ENCODE measurements at regions not wholly inside any gene's neighbourhood (a gene's known extent, or its start where the extent isn't known, plus 50 kb on each side); places are given as distances from the start of the nearest gene placed in this dataset.
"Not testable (repeated sequence)": the region's sequence is repeated elsewhere in the genome, so short reads cannot be mapped to it uniquely, and the experiment has no call there.

DNA sequence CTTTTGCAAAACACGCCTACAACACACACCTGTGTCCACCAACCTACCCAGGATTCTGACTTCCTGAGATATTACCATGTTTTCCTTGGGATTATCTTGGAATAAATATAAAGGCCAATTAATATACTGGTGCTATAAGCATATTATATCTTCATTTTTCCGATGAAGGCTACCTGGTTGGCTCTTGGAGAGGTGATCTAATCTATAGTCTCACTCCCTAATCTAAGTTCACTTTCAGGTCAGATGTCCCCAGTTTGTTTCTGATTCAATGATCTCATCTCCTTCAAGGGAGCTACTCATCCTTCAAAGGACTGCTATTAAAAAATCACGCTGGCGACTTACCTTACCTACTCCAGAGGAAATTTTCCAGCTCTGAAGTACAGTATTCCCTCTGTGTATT is 517.5 kb downstream of the KLF5 start:
- DNase-seq (ENCODE audit: low read depth): no peak

DNA sequence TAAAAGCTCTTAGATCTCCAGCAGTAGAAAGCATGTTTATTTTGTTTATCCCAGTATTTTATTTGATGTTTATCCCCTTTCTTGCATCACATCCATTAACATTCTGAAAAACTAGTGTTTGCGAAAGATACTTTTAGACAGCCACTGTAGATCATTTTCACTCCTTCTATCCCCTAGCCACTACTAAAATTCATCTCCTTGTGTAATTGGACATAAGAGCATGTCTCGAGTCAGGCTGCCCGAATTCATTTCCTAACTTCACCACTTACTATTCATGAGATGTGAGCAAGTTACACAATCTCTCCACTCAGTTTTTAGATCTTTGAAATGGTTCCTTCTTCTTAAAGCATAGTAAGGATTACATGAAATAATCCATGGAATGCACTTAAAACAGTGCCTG is 514.0 kb downstream of the KLF5 start:
- no peak for DNase-seq (ENCODE audit: low read depth)

DNA sequence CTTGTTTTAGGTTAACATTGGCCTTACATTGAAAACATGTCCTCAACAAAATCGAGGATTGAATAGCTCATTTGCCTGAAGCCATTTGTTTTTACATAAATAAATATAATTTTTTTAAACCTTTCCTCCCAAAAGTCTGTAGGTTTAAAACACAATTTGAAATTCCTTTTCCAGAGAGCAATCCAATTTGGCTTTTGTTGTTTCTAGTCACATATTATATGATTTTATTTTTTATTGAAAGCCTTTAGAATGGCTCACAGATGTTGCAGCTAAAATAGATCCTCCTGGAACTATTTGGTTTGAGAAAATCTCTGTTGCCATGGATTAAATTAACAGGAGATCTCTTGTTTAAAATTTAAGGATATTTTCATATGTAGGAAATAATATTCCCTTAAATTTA is 512.6 kb downstream of the KLF5 start:
- no peak for DNase-seq (ENCODE audit: low read depth)

DNA sequence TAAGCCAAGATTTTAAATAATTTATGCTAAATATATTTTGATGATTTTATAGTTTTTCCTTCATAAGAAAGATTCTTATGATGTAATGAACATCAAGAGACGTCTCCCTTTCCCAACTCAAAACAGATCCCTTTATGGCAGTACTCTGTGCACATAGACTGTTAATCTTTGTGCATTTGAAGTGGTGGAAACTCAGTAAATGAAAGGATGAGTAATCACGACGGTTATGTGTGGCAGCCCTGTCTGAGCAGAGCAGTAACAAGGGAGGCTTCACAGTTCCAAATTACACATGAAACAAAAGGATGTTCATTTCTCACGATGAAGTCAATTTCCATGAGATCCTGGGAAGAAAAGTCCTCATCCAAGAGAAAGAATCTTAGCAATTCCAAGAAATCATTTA is 498.1 kb downstream of the KLF5 start:
- DNase-seq (ENCODE audit: low read depth): no peak

DNA sequence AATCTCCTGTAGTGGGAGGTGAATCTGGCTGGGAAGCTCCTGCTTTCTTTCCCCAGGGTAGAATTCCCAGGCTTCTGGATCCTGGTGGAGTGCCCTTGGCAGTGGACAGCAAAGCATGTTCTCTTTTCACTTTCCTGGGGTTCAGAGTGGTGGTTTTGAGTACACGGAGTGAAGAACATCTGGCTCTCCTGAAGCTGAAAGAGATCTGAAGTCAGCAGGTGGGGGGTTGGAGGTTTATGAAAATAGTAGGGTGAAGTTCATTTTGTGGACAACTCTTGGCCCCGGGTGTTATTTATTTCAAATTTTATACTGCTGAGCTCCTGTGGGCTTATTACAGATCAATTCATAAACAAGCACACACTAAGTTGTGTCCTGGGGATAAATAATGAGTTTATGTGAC is 497.3 kb downstream of the KLF5 start:
- no peak for DNase-seq (ENCODE audit: low read depth)

DNA sequence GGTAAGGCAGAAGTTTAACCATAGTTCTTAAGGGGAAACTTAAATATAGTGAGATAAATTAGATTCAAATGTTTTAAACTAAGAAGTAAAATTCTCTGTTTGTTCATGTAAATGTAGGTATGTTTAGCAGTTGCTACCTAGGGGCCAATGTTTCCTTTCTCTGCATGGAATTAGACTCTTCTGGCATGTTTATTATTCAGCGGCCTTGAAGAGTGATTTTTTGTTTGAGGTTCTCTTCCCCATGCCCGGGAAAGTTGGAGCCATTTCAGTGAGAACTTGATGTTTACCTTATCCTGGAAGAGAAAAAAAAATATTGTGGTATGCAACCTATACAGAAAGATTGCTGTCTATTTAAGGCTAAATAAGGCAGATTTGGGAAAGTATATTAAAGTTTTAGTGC is 492.9 kb downstream of the KLF5 start:
- no peak for DNase-seq (ENCODE audit: low read depth)

DNA sequence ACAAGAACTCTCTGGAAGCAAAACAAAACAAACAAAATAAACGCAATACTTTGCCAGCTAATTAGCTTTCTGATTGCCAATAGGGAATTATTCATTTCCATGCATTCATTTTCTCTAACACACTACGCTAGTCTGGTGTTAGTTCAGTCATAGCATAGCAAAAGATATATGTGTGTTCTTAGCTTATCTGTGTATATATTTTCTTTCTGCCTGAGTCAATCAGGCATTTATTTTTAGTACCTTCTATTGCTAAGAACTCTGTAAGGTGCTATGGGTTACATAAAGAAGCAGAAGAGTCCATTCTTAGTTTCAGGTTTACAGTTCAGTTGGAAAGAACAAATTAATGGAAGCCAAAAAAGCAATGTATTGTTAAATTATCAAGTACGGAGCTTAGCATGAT is 490.9 kb downstream of the KLF5 start:
- DNase-seq (ENCODE audit: low read depth): no peak

DNA sequence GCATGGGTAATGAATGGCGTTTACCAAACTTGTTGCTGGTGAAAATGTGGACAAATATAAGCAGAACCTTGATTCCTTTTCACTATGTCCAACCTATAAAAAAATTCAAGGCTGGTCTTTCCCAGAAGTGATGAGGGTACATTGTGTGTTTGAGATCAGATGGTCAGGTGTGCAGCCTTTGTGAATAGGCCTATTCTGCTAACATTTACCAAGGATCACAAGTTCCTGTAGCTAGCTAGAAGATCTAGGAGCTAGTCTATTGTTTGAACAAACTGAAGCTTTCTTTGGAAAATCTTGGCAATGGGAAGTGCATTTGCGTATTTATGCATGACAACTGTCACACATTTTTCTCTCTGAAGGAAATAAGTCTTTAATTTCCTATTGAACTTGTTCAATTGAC is 489.6 kb downstream of the KLF5 start:
- no peak for DNase-seq (ENCODE audit: low read depth)

DNA sequence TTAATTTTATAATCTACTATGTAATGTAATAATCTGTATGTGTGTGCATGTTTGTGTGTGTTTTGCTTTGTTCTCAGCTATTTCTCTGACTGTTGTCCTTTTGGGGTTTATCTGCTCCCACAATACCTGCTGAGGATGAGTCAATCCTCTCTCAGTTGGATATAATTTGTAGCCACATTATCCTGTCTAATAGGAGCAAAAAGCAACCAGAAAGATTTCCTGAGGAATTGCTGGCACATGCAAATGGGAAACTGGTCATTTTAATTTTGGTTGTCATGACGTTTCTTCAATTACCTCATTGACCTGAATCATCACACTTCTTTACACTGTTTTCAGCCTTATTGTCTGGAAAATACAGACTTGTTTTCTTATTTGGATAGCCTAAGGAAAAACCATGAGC is 488.4 kb downstream of the KLF5 start:
- DNase-seq (ENCODE audit: low read depth): no peak

DNA sequence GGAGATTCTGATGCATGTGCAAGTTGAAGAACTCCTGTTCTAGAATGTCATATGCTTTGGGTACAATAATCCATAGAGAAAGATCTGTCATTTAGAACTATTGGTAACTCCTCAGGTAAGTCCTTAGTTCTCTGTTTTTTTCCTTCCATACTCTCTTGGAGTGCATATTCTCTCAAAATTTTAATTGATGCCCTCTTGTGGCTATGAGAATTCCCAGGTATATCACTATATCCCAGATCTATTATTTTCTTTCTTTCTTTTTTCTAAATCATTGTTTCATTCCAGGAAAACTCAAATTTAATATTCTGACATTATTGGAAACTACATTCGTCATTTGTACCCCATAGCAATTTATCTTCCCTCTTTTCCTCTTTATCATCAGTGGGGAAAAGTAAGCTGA is 485.4 kb downstream of the KLF5 start:
- no peak for DNase-seq (ENCODE audit: low read depth)

DNA sequence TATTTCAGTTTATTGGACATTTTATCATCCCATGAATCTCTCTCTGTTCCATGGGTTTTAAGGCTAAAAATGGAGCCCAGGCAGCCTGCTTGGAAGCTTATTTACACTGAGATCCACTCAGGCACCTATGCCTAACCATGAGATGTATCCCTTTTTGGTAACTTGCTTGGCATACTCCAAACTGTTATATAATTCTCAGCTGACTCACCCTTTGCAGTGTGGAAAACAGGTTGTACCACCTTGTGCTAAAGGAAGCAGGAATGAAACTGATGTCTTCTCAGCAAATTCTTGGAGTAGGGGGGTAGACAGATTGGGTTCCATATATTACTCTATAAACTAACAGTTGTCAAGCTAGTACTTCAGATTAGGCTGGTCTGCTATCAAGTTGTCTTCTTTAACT is 483.6 kb downstream of the KLF5 start:
- DNase-seq (ENCODE audit: low read depth): no peak

DNA sequence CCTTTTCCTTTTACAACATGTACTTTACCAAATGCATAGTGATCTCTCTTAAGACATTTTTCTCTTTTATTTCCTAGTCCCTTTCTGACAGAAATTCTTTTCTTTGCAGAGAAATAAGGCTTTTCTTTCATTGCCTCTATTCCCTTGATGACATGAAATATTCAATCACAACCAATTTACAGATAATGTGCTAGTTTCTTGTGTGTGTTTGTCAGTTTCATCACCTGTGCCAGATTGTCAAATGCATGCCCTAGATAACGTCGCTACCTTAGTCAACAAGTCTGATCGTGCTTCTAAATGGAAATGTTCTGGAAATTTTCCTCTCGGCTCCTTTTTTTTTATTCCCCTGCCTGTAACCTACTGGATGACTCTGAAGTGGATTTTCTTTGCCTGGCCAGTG is 478.1 kb downstream of the KLF5 start:
- DNase-seq (ENCODE audit: low read depth): no peak

DNA sequence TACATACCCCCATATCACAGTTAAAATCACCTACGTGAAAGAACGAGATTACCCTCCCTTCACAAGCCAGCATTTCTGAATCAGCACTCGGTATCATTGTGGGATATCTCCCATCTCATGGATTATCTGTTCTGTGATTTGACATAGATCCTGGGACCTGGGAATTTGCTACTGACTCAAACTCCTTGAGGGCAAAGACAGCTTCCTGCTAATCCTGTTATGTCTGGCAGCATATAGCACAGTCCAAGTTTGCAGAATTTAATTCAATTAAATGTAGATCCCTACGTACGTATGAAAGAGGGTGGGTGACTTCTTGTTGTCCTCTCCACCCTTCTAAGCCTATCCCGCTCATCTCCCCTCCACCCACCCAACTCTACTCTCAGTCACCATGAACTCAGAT is 476.5 kb downstream of the KLF5 start:
- no peak for DNase-seq (ENCODE audit: low read depth)

DNA sequence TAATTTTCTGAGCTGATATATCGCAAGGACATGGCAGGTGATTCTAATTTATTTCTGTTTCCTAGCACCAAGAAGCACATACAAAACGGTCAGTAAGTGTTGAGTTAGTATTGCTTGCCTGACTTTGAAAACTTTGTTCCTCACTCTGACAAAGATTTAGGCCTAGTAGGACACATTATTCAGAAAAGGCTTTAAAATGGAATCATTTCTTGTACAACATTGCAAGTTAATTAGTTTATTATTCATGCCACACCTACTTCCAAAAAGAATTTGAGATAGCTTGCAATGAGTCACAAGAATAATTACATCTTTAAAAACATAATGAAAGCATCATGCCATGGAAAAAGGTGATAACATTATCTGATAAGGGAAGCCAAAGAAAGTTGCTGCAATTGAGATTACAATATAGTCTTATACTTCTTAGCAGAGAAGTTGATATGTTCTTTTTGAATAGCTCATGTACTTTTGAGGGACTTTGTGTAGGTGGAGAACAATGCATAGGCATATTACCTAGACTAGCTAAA is 474.2 kb downstream of the KLF5 start:
- DNase-seq (ENCODE audit: low read depth): no peak

DNA sequence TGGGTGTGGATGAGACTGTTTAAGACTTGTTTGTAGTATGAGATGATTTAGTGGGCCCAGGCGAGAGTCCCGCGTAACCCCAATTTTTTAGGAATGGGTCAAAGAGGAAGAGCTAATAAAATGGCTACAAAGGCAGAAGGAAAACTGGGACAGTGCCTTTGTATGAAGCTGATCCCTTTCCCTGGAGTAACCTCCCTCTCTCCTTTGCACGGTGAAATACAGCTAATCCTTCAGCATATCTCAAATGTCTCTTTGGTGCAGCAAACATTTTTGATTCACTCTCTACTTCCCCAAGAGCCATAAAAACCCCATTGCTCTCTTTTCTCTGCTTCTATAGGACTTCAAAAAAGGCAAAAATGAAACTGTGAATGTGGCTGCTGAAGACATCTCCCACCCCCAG is 473.8 kb downstream of the KLF5 start:
- no peak for DNase-seq (ENCODE audit: low read depth)

DNA sequence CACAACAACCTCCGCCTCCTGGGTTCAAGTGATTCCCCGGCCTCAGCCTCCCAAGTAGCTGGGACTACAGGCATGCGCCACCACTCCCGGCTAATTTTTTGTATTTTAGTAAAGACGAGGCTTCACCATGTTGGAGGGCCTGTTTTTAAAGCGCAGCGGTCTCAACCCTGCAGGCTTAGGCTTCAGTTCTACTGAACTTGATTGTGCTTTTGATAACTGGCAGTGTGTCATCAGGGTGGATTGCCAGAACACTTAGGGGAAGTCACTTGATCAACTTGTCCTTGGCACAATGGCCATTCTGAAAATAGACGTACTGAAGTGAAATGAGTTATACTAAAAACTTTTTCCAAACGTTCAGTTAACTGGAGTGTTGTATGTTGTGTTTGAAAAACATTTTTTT is 472.2 kb downstream of the KLF5 start:
- DNase-seq (ENCODE audit: low read depth): no peak

DNA sequence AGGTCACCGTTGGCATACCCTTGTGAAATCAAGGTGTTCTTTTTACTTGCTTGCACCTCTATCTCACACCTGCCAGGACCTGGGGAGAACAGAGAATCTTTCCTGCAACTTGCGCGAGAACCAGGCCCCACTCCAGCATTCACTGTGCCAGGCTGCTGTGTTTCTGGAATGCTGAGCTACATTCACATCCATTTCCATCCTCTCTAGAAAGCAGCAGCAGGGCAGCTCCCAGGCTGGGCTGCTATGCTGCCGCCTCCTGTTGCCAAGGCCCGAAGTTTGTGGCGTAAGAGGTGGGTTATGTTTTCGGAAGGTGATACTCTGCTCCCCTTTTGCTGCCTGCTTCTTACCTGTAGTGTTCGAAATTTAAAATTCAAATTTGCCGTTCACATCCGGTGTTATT is 464.1 kb downstream of the KLF5 start:
- DNase-seq (ENCODE audit: low read depth): no peak

DNA sequence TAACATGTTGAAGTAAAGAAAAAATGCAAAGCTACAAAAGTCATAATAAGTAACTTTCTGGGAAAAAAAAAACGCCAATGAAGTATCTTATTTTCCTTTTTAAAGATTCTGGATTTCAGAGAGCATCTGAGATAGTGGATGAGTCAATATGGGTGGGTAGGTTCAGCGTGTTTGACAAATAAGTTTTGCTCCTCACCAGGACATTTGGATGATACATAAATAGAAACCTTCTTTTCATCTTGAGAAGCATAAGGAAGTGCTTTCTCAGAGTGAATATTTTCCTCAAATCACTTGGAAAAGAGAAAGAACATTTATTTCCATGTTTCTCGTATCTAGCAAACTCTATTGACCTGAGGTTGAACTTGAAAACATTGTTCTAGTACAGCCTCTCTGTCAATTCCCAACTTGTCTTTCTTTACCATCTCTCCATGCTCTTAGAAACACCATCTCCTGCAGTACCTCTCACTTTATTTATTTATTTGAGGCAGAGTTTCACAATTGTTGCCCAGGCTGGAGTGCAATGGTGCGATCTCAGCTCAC is 463.2 kb downstream of the KLF5 start:
- no peak for DNase-seq (ENCODE audit: low read depth)

DNA sequence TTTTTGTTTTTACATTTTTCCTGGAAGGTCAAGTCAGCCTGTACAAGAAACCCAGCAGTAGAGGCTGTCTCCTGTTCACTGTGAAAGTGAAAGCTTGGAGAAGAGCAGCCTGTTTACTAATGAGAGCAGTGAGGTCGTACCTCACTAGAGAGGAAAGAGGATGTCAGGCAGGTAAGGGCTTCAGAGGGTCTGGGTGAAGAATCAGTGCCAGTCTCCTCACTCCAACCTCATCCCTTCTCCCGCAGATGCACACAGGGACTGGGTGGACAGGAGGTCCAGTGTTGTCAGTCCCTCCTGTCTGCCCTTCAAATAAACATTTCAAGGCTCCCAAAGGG is 462.5 kb downstream of the KLF5 start:
- no peak for DNase-seq (ENCODE audit: low read depth)

DNA sequence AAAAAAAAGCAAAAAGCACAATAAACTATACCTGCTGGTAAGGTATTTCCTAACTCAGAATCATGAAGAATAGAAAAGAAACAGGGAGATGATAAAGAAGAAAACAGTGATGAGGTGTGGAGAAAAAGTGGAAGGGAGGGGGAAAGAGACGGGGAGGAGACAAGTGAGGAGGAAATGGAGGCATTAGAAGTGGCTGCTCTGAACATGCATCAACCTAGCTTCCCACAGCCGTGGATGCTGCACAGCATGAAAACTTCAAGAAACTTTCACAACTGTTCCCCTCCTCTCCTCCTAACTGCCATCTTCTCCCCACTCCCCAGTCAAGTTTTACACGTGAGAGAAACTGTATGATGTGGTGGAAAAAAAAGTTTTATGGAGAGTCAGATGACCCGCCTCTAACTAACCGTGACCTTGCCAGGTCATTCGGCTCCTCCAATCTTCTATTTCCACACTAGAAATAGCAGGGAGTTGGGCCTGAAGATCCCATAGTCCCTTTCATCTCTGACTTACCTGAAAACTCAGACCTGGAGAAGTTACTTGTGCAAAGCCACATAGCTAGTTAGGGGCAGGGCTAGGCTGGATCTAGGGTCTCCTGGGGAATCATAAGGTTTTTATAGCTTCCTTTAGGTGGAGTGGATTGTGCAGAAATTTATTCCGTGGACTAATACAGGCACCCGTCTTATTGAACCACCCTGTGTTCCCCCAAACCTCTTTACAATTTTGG is 461.9 kb downstream of the KLF5 start:
- DNase-seq (ENCODE audit: low read depth): no peak

DNA sequence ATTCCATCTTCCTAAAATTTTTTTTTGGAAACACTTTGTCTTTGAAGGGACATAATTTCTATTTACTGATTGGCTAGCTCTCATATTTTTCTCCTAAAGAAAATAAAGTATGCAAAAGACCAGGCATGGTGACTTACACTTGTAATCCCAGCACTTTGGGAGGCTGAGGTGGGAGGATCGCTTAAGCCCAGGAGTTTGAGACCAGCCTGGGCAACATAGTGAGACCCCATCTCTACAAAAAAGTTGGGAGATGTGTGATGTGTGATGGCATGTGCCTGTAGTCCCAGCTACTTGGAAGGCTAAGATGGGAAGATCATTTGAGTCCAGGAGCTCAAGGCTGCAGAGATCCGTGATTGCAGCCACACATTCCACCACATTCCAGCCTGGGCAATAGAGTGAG is 461.3 kb downstream of the KLF5 start:
- not testable (repeated sequence) for DNase-seq (ENCODE audit: low read depth)

DNA sequence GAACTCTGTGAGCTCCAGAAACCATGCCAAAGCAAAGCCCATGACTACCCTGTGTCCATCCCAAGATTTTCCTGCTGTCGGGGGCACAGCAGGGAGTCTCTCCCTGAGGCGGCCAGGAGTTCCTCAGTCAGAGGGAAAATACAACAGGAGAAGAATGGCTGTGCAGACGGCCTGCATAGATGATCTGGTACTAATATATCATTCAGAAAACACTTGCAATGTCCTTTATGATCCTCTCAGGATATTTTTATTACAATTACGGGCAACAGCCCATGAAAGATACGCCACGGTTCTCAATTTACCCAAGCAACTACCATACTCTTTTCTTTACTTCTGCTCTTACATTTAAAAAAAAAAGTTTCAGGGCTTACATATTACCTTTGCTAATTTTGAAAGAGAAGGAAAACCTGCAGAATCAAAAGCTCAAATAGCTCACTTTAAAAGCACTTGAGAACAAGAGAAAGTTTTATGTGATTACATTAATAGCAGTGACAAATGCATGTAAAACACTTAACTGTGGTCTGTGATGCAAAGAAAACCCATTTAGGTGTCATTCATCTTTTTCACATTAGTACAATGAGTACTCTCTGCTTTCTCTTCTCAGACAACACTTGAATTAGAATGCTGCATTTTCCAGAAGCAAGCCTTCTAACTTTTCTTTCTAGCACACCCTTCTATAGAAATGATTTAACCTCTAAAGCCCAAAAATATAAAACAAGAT is 460.8 kb downstream of the KLF5 start:
- no peak for DNase-seq (ENCODE audit: low read depth)

DNA sequence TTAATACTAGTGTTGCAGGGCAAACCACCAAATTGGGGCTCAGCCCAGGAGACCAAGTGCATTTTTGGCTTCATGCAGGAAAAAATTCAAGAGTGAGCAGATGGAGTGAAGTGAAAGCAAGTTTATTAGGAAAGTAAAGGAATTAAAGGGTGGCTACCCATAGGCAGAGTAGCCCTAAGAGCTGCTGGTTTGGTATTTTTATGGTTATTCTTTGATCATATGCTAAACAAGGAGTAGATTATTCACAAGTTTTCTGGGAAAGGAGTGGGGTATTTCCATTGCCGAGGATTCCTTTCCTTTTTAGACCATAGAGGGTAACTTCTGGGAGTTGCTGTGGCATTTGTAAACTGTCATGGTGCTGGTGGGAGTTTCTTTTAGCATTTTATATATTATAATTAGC is 459.0 kb downstream of the KLF5 start:
- no peak for DNase-seq (ENCODE audit: low read depth)

DNA sequence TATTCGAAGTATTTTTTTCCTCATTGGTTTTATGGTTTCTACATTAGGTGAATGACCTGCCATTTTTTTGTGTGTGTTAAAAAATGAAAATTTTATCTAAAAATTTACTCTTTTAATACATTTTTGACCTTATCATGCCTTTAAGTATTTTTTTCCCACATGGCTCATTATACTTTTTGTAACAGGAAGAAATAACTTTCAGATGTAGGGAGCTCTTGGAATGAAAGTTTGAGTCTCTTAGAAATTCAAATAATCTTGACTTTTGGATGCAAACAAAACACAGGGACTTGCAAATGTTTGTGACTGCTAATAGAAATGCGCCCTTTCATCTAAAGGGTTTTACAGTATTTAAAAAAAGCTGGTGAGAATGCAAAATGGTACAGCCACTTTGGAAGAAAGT is 457.9 kb downstream of the KLF5 start:
- DNase-seq (ENCODE audit: low read depth): no peak
